VCaP (cell line): ENCODE measurements at regions not wholly inside any gene's neighbourhood (a gene's known extent, or its start where the extent isn't known, plus 50 kb on each side); places are given as distances from the start of the nearest gene placed in this dataset.
"Not testable (repeated sequence)": the region's sequence is repeated elsewhere in the genome, so short reads cannot be mapped to it uniquely, and the experiment has no call there.

ENCODE experiments used
- H3K27ac ChIP-seq: fragments of 450-650 bp; 2 replicates; pipeline ENCODE4 v1.5.1; 2017
- CTCF ChIP-seq: fragments of 450-650 bp; conservative IDR thresholded peaks from 2 replicates; pipeline ENCODE4 v1.5.1; 2017; ENCODE audit warnings: mild to moderate bottlenecking, moderate library complexity

GRCh38 chr7:135872861-135873260, 104.3 kb downstream of the MTPN start:
- not testable (repeated sequence) for H3K27ac ChIP-seq

GRCh38 chr7:135862586-135863340, 114.2 kb upstream of the FAM180A start:
- H3K27ac ChIP-seq = no peak overlapping the region
- TF ChIP-seq CTCF = no peak

- no peak overlapping the region for H3K27ac ChIP-seq
- TF ChIP-seq CTCF = no peak
Measured at GRCh38 chr7:135859538-135859937, 110.9 kb upstream of the FAM180A start.

GRCh38 chr7:135858851-135859250, 110.2 kb upstream of the FAM180A start:
- H3K27ac ChIP-seq = no peak overlapping the region
- TF ChIP-seq CTCF = no peak

GRCh38 chr7:135858379-135858778, 109.8 kb upstream of the FAM180A start:
- H3K27ac ChIP-seq = no peak overlapping the region
- no peak for TF ChIP-seq CTCF

- no peak overlapping the region for H3K27ac ChIP-seq
- no peak for TF ChIP-seq CTCF
Measured at GRCh38 chr7:135857519-135858274, 109.1 kb upstream of the FAM180A start.

GRCh38 chr7:135856356-135857144, 107.9 kb upstream of the FAM180A start:
- no peak overlapping the region for H3K27ac ChIP-seq
- TF ChIP-seq CTCF = no peak
